Psoas muscle (tissue), 7 donors: ENCODE measurements at regions not wholly inside any gene's neighbourhood (a gene's known extent, or its start where the extent isn't known, plus 50 kb on each side); places are given as distances from the start of the nearest gene placed in this dataset.

Experiments used
- ATAC-seq, 4 donors: fragments of 200-7000 bp; cut with Tn5 transposase; one replicate each; pipeline ENCODE4 v1.9.1; 2020; ENCODE audit warnings: moderate library complexity in 3 of 4, mild to moderate bottlenecking in 2 of 4
- DNase-seq, 2 donors: peaks; one replicate each; pipeline ENCODE4 v3.0.0-alpha.2; 2020
- H3K27ac ChIP-seq: fragments of 200-600 bp; one replicate; pipeline ENCODE4 v1.8.0; 2022
- H3K27me3 ChIP-seq, 3 donors: fragments of 200-600 bp in 1 of 3; one replicate each; pipeline versions ENCODE4 v1.6.1 to v1.8.0; 2013 to 2022; ENCODE audit warnings: low read length in 2 of 3, mild to moderate bottlenecking in 2 of 3, moderate library complexity in 1 of 3; ENCODE audit not compliant: insufficient read depth in 3 of 3
- H3K36me3 ChIP-seq, 2 donors: fragments of 200-600 bp in 1 of 2; one replicate each; pipeline versions ENCODE4 v1.6.1 to v1.8.0; 2013 to 2022; ENCODE audit warnings: low read depth in 1 of 2, mild to moderate bottlenecking in 1 of 2, moderate library complexity in 1 of 2; ENCODE audit not compliant: insufficient read depth in 1 of 2
- H3K4me1 ChIP-seq: fragments of 200-600 bp; one replicate; pipeline ENCODE4 v1.8.0; 2022
- H3K4me3 ChIP-seq: fragments of 200-600 bp; one replicate; pipeline ENCODE4 v1.8.0; 2022; ENCODE audit warnings: mild to moderate bottlenecking
- H3K9me3 ChIP-seq: fragments of 200-600 bp; one replicate; pipeline ENCODE4 v1.8.0; 2022
- WGBS, 3 donors: extraction: QIAGEN DNeasy Blood & Tissue Kit; methylation state at CpG; one replicate each; pipeline versions ENCODE4 v1.1.6 to v1.1.7; 2013; 5-methylcytosine and 5-hydroxymethylcytosine counted together
- intact Hi-C, 2 donors: fragments of 100-400 bp; cut with DNase I; formaldehyde crosslinking; loops; one replicate each; pipeline versions ENCODE4 v1.11.0 to v1.14.2; 2022
- TF ChIP-seq, protein P1 (sequence below): fragments of 200-600 bp; IDR thresholded peaks from one replicate; pipeline ENCODE4 v1.8.0; 2022; ENCODE audit warnings: antibody characterized with exemption
- donor health status: healthy with polysubstance abuse.
- donor health status: DM: no; HTN: no; CAD: no; lungs with moderate emphysema.
- donor health status: Bipolar disorder and iron deficiency.
- donor health status: healthy.
- donor health status: DM: yes; HTN: yes; CAD: no.
- donor health status: DM: no; HTN: no; CAD: no.
- donor health status: DM: yes; HTN: yes; CAD: no.

DNA sequence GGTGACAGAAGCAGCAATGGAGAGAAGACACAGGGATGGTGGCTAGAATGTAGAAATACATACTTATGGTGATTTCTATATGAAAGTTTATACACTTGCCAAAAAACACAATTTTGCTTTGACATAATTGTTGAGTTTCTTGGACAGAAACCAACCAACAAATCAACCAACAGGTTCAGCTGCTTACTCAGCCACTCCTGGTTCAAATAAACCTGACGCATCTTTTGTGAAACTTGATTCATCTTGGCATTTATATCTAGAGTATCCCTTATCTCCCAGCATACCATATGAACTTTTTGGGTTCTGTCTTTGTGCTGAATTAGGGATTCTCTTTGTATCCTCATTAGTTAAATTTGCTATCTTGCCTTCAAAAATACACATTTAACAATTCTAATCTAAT, 54.1 kb upstream of the ERBB4 start:
- H3K36me3 ChIP-seq = no peaks in the 10 kb centered on the region
- no peak overlapping the region for H3K27ac ChIP-seq
- WGBS, 3 donors = 64 to 78% (median 67%) methylated on average over 1 of the region's 1 CpG
- ATAC-seq (no peak), DNase-seq (no peak)
- H3K9me3 ChIP-seq = no peaks in the 10 kb centered on the region
- no peaks in the 10 kb centered on the region for H3K27me3 ChIP-seq
- intact Hi-C loops = no loop called here
- no peaks in the 10 kb centered on the region for H3K4me1 ChIP-seq
- H3K4me3 ChIP-seq = no peak overlapping the region
- TF ChIP-seq, protein P1, sequence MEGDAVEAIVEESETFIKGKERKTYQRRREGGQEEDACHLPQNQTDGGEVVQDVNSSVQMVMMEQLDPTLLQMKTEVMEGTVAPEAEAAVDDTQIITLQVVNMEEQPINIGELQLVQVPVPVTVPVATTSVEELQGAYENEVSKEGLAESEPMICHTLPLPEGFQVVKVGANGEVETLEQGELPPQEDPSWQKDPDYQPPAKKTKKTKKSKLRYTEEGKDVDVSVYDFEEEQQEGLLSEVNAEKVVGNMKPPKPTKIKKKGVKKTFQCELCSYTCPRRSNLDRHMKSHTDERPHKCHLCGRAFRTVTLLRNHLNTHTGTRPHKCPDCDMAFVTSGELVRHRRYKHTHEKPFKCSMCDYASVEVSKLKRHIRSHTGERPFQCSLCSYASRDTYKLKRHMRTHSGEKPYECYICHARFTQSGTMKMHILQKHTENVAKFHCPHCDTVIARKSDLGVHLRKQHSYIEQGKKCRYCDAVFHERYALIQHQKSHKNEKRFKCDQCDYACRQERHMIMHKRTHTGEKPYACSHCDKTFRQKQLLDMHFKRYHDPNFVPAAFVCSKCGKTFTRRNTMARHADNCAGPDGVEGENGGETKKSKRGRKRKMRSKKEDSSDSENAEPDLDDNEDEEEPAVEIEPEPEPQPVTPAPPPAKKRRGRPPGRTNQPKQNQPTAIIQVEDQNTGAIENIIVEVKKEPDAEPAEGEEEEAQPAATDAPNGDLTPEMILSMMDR = no peak
